Caco-2 (cell line): ENCODE measurements at regions not wholly inside any gene's neighbourhood (a gene's known extent, or its start where the extent isn't known, plus 50 kb on each side); places are given as distances from the start of the nearest gene placed in this dataset.

Experiments
- BruUV-seq: library from RNA; stranded (reverse); fragments of 400-500 nt; replicated peaks from 2 replicates; lab custom pipeline; 2021; lab: Mats Ljungman, UMichigan
- CTCF ChIA-PET: fragments of 300-600 bp; sonication (Branson Sonifier 250); formaldehyde crosslinking; loops from one replicate; lab custom pipeline; 2022; ENCODE audit warnings: antibody characterized with exemption; lab: Charles Lee
- POLR2A ChIA-PET: fragments of 300-600 bp; sonication (Branson Sonifier 250); formaldehyde crosslinking; loops from one replicate; lab custom pipeline; 2022; ENCODE audit warnings: antibody characterized with exemption; lab: Charles Lee
- DNase-seq, 2 experiments: peaks; one replicate each; pipeline versions ENCODE4 v3.0.0 to v3.0.0-alpha.2; 2020 to 2022
- H3K27me3 ChIP-seq: replicated peaks from 2 replicates; pipeline ENCODE4 v1.6.0; 2011; ENCODE audit warnings: low read length; ENCODE audit not compliant: control insufficient read depth, insufficient read depth
- H3K36me3 ChIP-seq: 2 replicates; pipeline ENCODE4 v1.5.1; 2011; ENCODE audit warnings: low read length; ENCODE audit not compliant: control insufficient read depth, insufficient read depth
- H3K4me1 ChIP-seq: fragments of 250-450 bp; sonication (Bioruptor Pico); 2 replicates; pipeline ENCODE4 v1.5.1; 2020; ENCODE audit warnings: mild to moderate bottlenecking
- H3K4me3 ChIP-seq: 2 replicates; pipeline ENCODE4 v1.5.1; 2011; ENCODE audit warnings: low read depth, mild to moderate bottlenecking, control low read depth, low read length
- H3K9me3 ChIP-seq: fragments of 250-450 bp; sonication (Bioruptor Pico); 2 replicates; pipeline ENCODE4 v1.5.1; 2020; ENCODE audit warnings: mild to moderate bottlenecking, moderate library complexity
- H3K27ac Mint-ChIP-seq: one replicate; pipeline ENCODE4 v1.8.0; 2022; ENCODE audit warnings: mixed read lengths; ENCODE audit not compliant: unreplicated experiment
- H3K27me3 Mint-ChIP-seq: one replicate; pipeline ENCODE4 v1.8.0; 2022; ENCODE audit warnings: mixed read lengths; ENCODE audit not compliant: insufficient read depth, unreplicated experiment
- H3K36me3 Mint-ChIP-seq: one replicate; pipeline ENCODE4 v1.8.0; 2022; ENCODE audit warnings: mild to moderate bottlenecking, mixed read lengths; ENCODE audit not compliant: insufficient read depth, unreplicated experiment
- H3K4me1 Mint-ChIP-seq: one replicate; pipeline ENCODE4 v1.8.0; 2022; ENCODE audit warnings: low read depth, mixed read lengths; ENCODE audit not compliant: unreplicated experiment
- H3K4me3 Mint-ChIP-seq: one replicate; pipeline ENCODE4 v1.8.0; 2022; ENCODE audit warnings: mild to moderate bottlenecking, moderate library complexity, mixed read lengths; ENCODE audit not compliant: unreplicated experiment
- H3K9me3 Mint-ChIP-seq: one replicate; pipeline ENCODE4 v1.8.0; 2022; ENCODE audit warnings: mixed read lengths; ENCODE audit not compliant: unreplicated experiment
- intact Hi-C: fragments of 100-400 bp; cut with micrococcal nuclease; formaldehyde crosslinking; loops from one replicate; pipeline ENCODE4 v1.10.0; 2022; ENCODE audit not compliant: unreplicated experiment
- TF ChIP-seq, protein P1 (sequence below), 2 experiments: fragments of 200-600 bp in 1 of 2; IDR thresholded peaks; 1 replicate in 1 of 2; 2 replicates in 1 of 2; pipeline versions ENCODE4 v1.5.1 to v1.8.0; 2011 to 2022; ENCODE audit warnings: antibody characterized with exemption in 1 of 2, control low read depth in 1 of 2, inconsistent platforms in 1 of 2, low read depth in 1 of 2, low read length in 1 of 2, mild to moderate bottlenecking in 1 of 2, moderate library complexity in 1 of 2; ENCODE audit not compliant: insufficient read depth in 1 of 2, severe bottlenecking in 1 of 2, unreplicated experiment in 1 of 2

DNA sequence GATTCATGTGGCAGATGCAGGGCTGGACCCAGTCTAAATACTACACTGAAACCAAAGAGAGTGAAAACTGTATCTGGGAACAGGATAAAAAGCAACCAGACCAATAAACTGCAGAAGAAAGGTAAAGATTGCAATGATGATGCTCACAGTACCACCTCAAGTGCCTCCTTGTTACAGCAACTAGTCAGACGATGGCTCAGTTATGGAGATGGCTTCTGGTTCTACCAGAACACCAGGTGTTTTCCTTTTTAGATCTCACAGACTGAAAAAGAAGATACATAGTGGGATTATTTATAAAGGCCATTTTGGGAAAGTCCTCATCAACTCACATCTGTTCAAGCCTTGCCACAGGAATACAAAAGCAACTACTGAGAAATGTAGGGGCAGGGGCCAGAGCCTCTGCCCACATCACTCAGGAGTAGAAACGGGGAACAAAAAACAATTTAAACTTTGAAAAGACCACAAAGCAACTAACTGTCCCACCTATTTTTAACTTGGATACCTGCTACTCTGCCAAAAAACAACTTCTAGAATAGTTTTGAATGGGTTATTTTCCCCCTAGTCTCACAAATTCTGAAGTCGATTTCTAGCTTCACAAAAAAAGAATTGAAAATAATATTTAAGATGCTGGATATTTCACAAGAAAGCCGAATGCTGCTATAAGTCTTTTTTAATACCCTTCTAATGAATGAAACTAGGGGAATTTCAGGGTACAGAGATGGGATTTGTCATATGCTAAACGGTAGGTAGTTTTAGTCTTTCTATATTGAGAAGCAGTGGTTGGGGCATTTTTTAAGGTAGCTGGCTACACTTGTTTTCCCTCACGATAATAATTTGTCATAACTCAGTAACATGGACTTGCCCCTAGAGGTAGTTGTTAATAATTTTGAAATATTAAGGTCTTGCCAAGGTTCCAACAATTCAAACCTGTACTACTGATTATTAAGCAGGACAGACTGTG lies 197.2 kb upstream of the TMPO start:
- intact Hi-C loops, result no loop called here
- no peak overlapping the region for H3K4me3 Mint-ChIP-seq
- no peak for DNase-seq
- Histone ChIP-seq H3K36me3 (no peaks in the 10 kb centered on the region), H3K9me3 (no peaks in the 10 kb centered on the region), H3K4me1 (no peaks in the 10 kb centered on the region), H3K27me3 (no peaks in the 10 kb centered on the region), H3K4me3 (no peak overlapping the region)
- ChIA-PET CTCF (no interaction called here), POLR2A (no interaction called here)
- H3K27ac Mint-ChIP-seq, result no peak overlapping the region
- H3K9me3 Mint-ChIP-seq, result no peaks in the 10 kb centered on the region
- TF ChIP-seq, protein P1, sequence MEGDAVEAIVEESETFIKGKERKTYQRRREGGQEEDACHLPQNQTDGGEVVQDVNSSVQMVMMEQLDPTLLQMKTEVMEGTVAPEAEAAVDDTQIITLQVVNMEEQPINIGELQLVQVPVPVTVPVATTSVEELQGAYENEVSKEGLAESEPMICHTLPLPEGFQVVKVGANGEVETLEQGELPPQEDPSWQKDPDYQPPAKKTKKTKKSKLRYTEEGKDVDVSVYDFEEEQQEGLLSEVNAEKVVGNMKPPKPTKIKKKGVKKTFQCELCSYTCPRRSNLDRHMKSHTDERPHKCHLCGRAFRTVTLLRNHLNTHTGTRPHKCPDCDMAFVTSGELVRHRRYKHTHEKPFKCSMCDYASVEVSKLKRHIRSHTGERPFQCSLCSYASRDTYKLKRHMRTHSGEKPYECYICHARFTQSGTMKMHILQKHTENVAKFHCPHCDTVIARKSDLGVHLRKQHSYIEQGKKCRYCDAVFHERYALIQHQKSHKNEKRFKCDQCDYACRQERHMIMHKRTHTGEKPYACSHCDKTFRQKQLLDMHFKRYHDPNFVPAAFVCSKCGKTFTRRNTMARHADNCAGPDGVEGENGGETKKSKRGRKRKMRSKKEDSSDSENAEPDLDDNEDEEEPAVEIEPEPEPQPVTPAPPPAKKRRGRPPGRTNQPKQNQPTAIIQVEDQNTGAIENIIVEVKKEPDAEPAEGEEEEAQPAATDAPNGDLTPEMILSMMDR (IDR thresholded peaks at IDR 0.05; ENCODE audit: insufficient read depth in 1 of 2, low read depth in 1 of 2, low read length in 1 of 2, severe bottlenecking in 1 of 2, unreplicated experiment in 1 of 2), result no peak
- no TSS peak for BruUV-seq
- no peaks in the 10 kb centered on the region for H3K4me1 Mint-ChIP-seq
- peaks cover 14% of the 10 kb centered on the region for H3K27me3 Mint-ChIP-seq
- H3K36me3 Mint-ChIP-seq, result no peaks in the 10 kb centered on the region

DNA sequence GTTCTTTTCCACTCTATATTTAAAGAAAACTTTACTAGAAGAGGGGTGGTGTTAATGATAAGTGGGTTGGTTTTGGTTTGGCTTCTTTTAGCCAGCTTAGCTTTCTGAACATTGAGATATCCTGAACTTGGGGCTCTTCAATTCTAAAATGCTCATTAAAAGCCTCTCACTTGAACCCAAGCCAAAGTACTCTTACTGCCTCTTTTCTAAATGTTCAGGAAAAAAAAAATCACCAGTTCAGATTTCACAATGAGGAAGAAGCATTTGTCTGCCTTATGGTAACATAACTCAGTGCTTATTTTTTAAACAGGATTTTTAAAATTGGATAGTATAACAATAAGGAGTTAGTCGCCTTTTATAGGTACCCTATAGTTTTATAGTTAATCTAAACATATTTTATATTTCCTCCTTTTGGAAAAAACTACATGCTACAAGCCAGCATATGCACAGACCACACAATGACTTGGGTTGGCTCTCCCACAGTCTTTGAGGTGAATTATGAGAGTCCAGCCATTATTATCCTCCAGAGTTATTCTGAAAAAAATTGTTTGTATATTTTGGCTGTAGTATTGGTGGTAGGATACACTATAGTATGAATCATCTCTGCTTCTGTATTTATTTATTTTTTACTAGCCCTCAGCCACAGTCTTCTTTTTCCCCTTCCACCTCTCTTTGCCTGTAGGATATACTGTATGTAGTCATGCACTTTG lies 195.5 kb upstream of the TMPO start:
- Histone ChIP-seq H3K4me3 (no peak overlapping the region), H3K36me3 (no peaks in the 10 kb centered on the region), H3K9me3 (no peaks in the 10 kb centered on the region), H3K4me1 (no peaks in the 10 kb centered on the region), H3K27me3 (no peaks in the 10 kb centered on the region)
- intact Hi-C loops, result no loop called here
- Mint-ChIP-seq H3K36me3 (no peaks in the 10 kb centered on the region), H3K27ac (no peak overlapping the region), H3K4me1 (no peaks in the 10 kb centered on the region), H3K27me3 (peaks cover 5% of the 10 kb centered on the region), H3K4me3 (no peak overlapping the region), H3K9me3 (no peaks in the 10 kb centered on the region)
- no TSS peak for BruUV-seq
- CTCF ChIA-PET, result no interaction called here
- POLR2A ChIA-PET, result no interaction called here
- TF ChIP-seq, protein P1 (IDR thresholded peaks at IDR 0.05; ENCODE audit: insufficient read depth in 1 of 2, low read depth in 1 of 2, low read length in 1 of 2, severe bottlenecking in 1 of 2, unreplicated experiment in 1 of 2), result no peak
- DNase-seq, result no peak

DNA sequence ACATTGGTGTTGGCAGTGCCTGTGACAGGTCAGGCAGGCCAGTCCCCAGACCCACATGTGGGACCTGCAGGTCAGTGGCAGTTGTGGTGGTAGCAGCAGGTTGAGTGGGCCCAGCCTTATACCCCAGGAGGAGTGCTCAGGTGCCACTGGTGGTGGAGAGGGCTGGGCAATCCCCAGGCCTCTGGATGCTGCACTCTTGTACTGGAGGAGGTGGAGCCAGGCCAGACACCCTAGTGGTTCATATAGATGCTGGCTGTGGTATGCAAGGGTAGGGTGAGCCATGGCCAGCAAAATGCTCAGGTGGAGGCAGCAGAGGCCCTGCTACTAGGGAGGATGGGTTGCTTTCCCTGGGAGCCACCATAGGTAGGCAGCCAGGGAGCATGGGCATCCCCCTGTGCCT lies 190.4 kb upstream of the TMPO start:
- no peaks in the 10 kb centered on the region for H3K9me3 Mint-ChIP-seq
- H3K4me1 ChIP-seq, result no peaks in the 10 kb centered on the region
- H3K9me3 ChIP-seq, result no peaks in the 10 kb centered on the region
- intact Hi-C loops, result no loop called here
- BruUV-seq, result no TSS peak
- ChIA-PET CTCF (no interaction called here), POLR2A (no interaction called here)
- TF ChIP-seq, protein P1 (IDR thresholded peaks at IDR 0.05; ENCODE audit: insufficient read depth in 1 of 2, low read depth in 1 of 2, low read length in 1 of 2, severe bottlenecking in 1 of 2, unreplicated experiment in 1 of 2), result no peak
- H3K4me3 ChIP-seq, result no peak overlapping the region
- H3K27me3 ChIP-seq, result no peaks in the 10 kb centered on the region
- peaks cover 5% of the 10 kb centered on the region for H3K27me3 Mint-ChIP-seq
- H3K36me3 Mint-ChIP-seq, result peaks cover 5% of the 10 kb centered on the region
- H3K4me3 Mint-ChIP-seq, result no peak overlapping the region
- no peaks in the 10 kb centered on the region for H3K4me1 Mint-ChIP-seq
- DNase-seq, result no peak
- H3K36me3 ChIP-seq, result no peaks in the 10 kb centered on the region
- no peak overlapping the region for H3K27ac Mint-ChIP-seq
